SK-N-MC (cell line): ENCODE measurements at regions not wholly inside any gene's neighbourhood (a gene's known extent, or its start where the extent isn't known, plus 50 kb on each side); places are given as distances from the start of the nearest gene placed in this dataset.

Experiments used
- EZH2 ChIP-seq: fragments of 200-600 bp; sonication (generic); IDR thresholded peaks from one replicate; pipeline ENCODE4 v1.6.1; 2017; ENCODE audit warnings: antibody characterized with exemption
- POLR2AphosphoS5 ChIP-seq: IDR thresholded peaks from 2 replicates; pipeline ENCODE4 v1.6.1; 2012; ENCODE audit warnings: mild to moderate bottlenecking, low read depth, low read length, borderline replicate concordance

- TF ChIP-seq EZH2 (no peak), POLR2AphosphoS5 (no peak)
These were observed 65.4 kb downstream of the RBFOX3 start for GRCh38 chr17:79545251-79546005.
